ENCODE measurements at regions not wholly inside any gene's neighbourhood (a gene's known extent, or its start where the extent isn't known, plus 50 kb on each side); places are given as distances from the start of the nearest gene placed in this dataset.

GRCh38 chr1:95371666-95372282 is 137.8 kb downstream of the RWDD3 start:
- H3K9me3 ChIP-seq (ENCODE audit: low read depth), result no peaks in the 10 kb centered on the region
- no peak overlapping the region for H3K27ac ChIP-seq
- no peaks in the 10 kb centered on the region for H3K27me3 ChIP-seq (replicated peaks; ENCODE audit: insufficient read depth)
- H3K4me3 ChIP-seq, result no peak overlapping the region
- in situ Hi-C loops (cut with MboI), result no loop called here
- TF ChIP-seq EZH2 (IDR thresholded peaks at IDR 0.05; ENCODE audit: insufficient read depth, poor library complexity, severe bottlenecking), result no peak
- no peak for TF ChIP-seq EZH2phosphoT487 (IDR thresholded peaks at IDR 0.05; ENCODE audit: insufficient read depth, low read depth)
- WGBS, 2 experiments (ENCODE audit: low coverage in 1 of 2, low lambda C conversion rate in 2 of 2, missing lambda C conversion rate in 2 of 2), result 63 to 64% methylated on average over 12 of the region's 12 CpGs
- H3K4me1 ChIP-seq (ENCODE audit: insufficient read depth), result no peaks in the 10 kb centered on the region
- no peak overlapping the region for H3K4me2 ChIP-seq (ENCODE audit: unreplicated experiment)
- H3K36me3 ChIP-seq (ENCODE audit: low read depth), result no peaks in the 10 kb centered on the region
- no peaks in the 10 kb centered on the region for H3F3A ChIP-seq (ENCODE audit: insufficient read depth)
- DNase-seq, result no peak
- H3K9me2 ChIP-seq (ENCODE audit: insufficient read depth), result no peaks in the 10 kb centered on the region
- H3K79me2 ChIP-seq (ENCODE audit: insufficient read depth), result no peaks in the 10 kb centered on the region
- no peak overlapping the region for H2AFZ ChIP-seq
- no peak overlapping the region for H3K9ac ChIP-seq
- H4K20me1 ChIP-seq (ENCODE audit: insufficient read depth), result no peaks in the 10 kb centered on the region

GRCh38 chr1:95375174-95375573 is 141.2 kb downstream of the RWDD3 start:
- Histone ChIP-seq H3K9ac (no peak overlapping the region), H2AFZ (no peak overlapping the region), H3F3A (ENCODE audit: insufficient read depth) (no peaks in the 10 kb centered on the region), H3K36me3 (ENCODE audit: low read depth) (no peaks in the 10 kb centered on the region), H3K9me2 (ENCODE audit: insufficient read depth) (no peaks in the 10 kb centered on the region), H4K20me1 (ENCODE audit: insufficient read depth) (no peaks in the 10 kb centered on the region), H3K4me1 (ENCODE audit: insufficient read depth) (no peaks in the 10 kb centered on the region), H3K27me3 (replicated peaks; ENCODE audit: insufficient read depth) (no peaks in the 10 kb centered on the region), H3K27ac (no peak overlapping the region), H3K4me3 (no peak overlapping the region), H3K79me2 (ENCODE audit: insufficient read depth) (no peaks in the 10 kb centered on the region), H3K9me3 (ENCODE audit: low read depth) (no peaks in the 10 kb centered on the region), H3K4me2 (ENCODE audit: unreplicated experiment) (no peak overlapping the region)
- TF ChIP-seq EZH2 (IDR thresholded peaks at IDR 0.05; ENCODE audit: insufficient read depth, poor library complexity, severe bottlenecking) (no peak), EZH2phosphoT487 (IDR thresholded peaks at IDR 0.05; ENCODE audit: insufficient read depth, low read depth) (no peak)
- in situ Hi-C loops (cut with MboI), result no loop called here
- 40 to 46% methylated on average over 4 of the region's 4 CpGs for WGBS, 2 experiments (ENCODE audit: low coverage in 1 of 2, low lambda C conversion rate in 2 of 2, missing lambda C conversion rate in 2 of 2)
- DNase-seq, result no peak

GRCh38 chr1:95380909-95381308 is 146.9 kb downstream of the RWDD3 start:
- H3K79me2 ChIP-seq (ENCODE audit: insufficient read depth), result no peaks in the 10 kb centered on the region
- no peak overlapping the region for H3K4me3 ChIP-seq
- H3F3A ChIP-seq (ENCODE audit: insufficient read depth), result no peaks in the 10 kb centered on the region
- no peak for DNase-seq
- in situ Hi-C loops (cut with MboI), result no loop called here
- H3K9me3 ChIP-seq (ENCODE audit: low read depth), result no peaks in the 10 kb centered on the region
- H2AFZ ChIP-seq, result no peak overlapping the region
- H4K20me1 ChIP-seq (ENCODE audit: insufficient read depth), result no peaks in the 10 kb centered on the region
- H3K4me1 ChIP-seq (ENCODE audit: insufficient read depth), result no peaks in the 10 kb centered on the region
- WGBS, 2 experiments (ENCODE audit: low coverage in 1 of 2, low lambda C conversion rate in 2 of 2, missing lambda C conversion rate in 2 of 2), result 17 to 22% methylated on average over 2 of the region's 2 CpGs
- TF ChIP-seq EZH2phosphoT487 (IDR thresholded peaks at IDR 0.05; ENCODE audit: insufficient read depth, low read depth), result no peak
- TF ChIP-seq EZH2 (IDR thresholded peaks at IDR 0.05; ENCODE audit: insufficient read depth, poor library complexity, severe bottlenecking), result no peak
- H3K9me2 ChIP-seq (ENCODE audit: insufficient read depth), result no peaks in the 10 kb centered on the region
- H3K4me2 ChIP-seq (ENCODE audit: unreplicated experiment), result no peak overlapping the region
- H3K36me3 ChIP-seq (ENCODE audit: low read depth), result no peaks in the 10 kb centered on the region
- no peaks in the 10 kb centered on the region for H3K27me3 ChIP-seq (replicated peaks; ENCODE audit: insufficient read depth)
- H3K27ac ChIP-seq, result no peak overlapping the region
- H3K9ac ChIP-seq, result no peak overlapping the region

- WGBS, 2 experiments (ENCODE audit: low coverage in 1 of 2, low lambda C conversion rate in 2 of 2, missing lambda C conversion rate in 2 of 2), result 4 to 7% methylated on average over 4 of the region's 4 CpGs
- Histone ChIP-seq H3K36me3 (ENCODE audit: low read depth) (no peaks in the 10 kb centered on the region), H3K27me3 (replicated peaks; ENCODE audit: insufficient read depth) (no peaks in the 10 kb centered on the region), H2AFZ (no peak overlapping the region), H3K4me2 (ENCODE audit: unreplicated experiment) (no peak overlapping the region), H3K4me3 (no peak overlapping the region), H3K9me3 (ENCODE audit: low read depth) (no peaks in the 10 kb centered on the region), H3K9me2 (ENCODE audit: insufficient read depth) (no peaks in the 10 kb centered on the region), H3K4me1 (ENCODE audit: insufficient read depth) (no peaks in the 10 kb centered on the region), H3F3A (ENCODE audit: insufficient read depth) (no peaks in the 10 kb centered on the region), H3K9ac (no peak overlapping the region), H3K27ac (no peak overlapping the region), H4K20me1 (ENCODE audit: insufficient read depth) (no peaks in the 10 kb centered on the region), H3K79me2 (ENCODE audit: insufficient read depth) (no peaks in the 10 kb centered on the region)
- no peak for DNase-seq
- TF ChIP-seq EZH2 (IDR thresholded peaks at IDR 0.05; ENCODE audit: insufficient read depth, poor library complexity, severe bottlenecking), result no peak
- TF ChIP-seq EZH2phosphoT487 (IDR thresholded peaks at IDR 0.05; ENCODE audit: insufficient read depth, low read depth), result no peak
- in situ Hi-C loops (cut with MboI), result no loop called here
Observed at GRCh38 chr1:95382000-95382786, 148.2 kb downstream of the RWDD3 start.
